ENCODE measurements at regions not wholly inside any gene's neighbourhood (a gene's known extent, or its start where the extent isn't known, plus 50 kb on each side); places are given as distances from the start of the nearest gene placed in this dataset.
"Not testable (repeated sequence)": the region's sequence is repeated elsewhere in the genome, so short reads cannot be mapped to it uniquely, and the experiment has no call there.

- no peak overlapping the region for H3K4me3 ChIP-seq (replicated peaks in 1 of 2; ENCODE audit: low read depth in 2 of 2, low read length in 2 of 2)
- TF ChIP-seq CTCF (IDR thresholded peaks at IDR 0.05; ENCODE audit: low read depth, low read length): no peak
- DNase-seq (ENCODE audit: low read depth in 2 of 2): no peak
These were observed 132.3 kb downstream of the TMEM30B start for GRCh38 chr14:61148742-61149350.

GRCh38 chr14:61147831-61148549, 133.1 kb downstream of the TMEM30B start:
- no peak for TF ChIP-seq CTCF (IDR thresholded peaks at IDR 0.05; ENCODE audit: low read depth, low read length)
- peak; percentile 92 to 99 for DNase-seq (ENCODE audit: low read depth in 2 of 2)

GRCh38 chr14:61147381-61147821, 133.7 kb downstream of the TMEM30B start:
- H3K4me3 ChIP-seq (replicated peaks in 1 of 2; ENCODE audit: low read depth in 2 of 2, low read length in 2 of 2): no peak overlapping the region
- peak; percentile 63 to 67 for DNase-seq (ENCODE audit: low read depth in 2 of 2)
- TF ChIP-seq CTCF (IDR thresholded peaks at IDR 0.05; ENCODE audit: low read depth, low read length): no peak

More at GRCh38 chr14:61147831-61148549, 133.1 kb downstream of the TMEM30B start:
- H3K4me3 ChIP-seq (replicated peaks in 1 of 2; ENCODE audit: low read depth in 2 of 2, low read length in 2 of 2): no peak overlapping the region

GRCh38 chr14:61146899-61147298, 134.2 kb downstream of the TMEM30B start:
- TF ChIP-seq CTCF (IDR thresholded peaks at IDR 0.05; ENCODE audit: low read depth, low read length): no peak
- H3K4me3 ChIP-seq (replicated peaks in 1 of 2; ENCODE audit: low read depth in 2 of 2, low read length in 2 of 2): no peak overlapping the region
- DNase-seq (ENCODE audit: low read depth in 2 of 2): peak in 1 of 2 donors; percentile 22

GRCh38 chr14:61145903-61146481, 135.1 kb downstream of the TMEM30B start:
- peak; percentile 69 to 73 for DNase-seq (ENCODE audit: low read depth in 2 of 2)
- H3K4me3 ChIP-seq (replicated peaks in 1 of 2; ENCODE audit: low read depth in 2 of 2, low read length in 2 of 2): no peak overlapping the region
- TF ChIP-seq CTCF (IDR thresholded peaks at IDR 0.05; ENCODE audit: low read depth, low read length): no peak

GRCh38 chr14:61145034-61145902, 135.9 kb downstream of the TMEM30B start:
- H3K4me3 ChIP-seq (replicated peaks in 1 of 2; ENCODE audit: low read depth in 2 of 2, low read length in 2 of 2): no peak overlapping the region
- no peak for TF ChIP-seq CTCF (IDR thresholded peaks at IDR 0.05; ENCODE audit: low read depth, low read length)
- peak; percentile 87 to 89 for DNase-seq (ENCODE audit: low read depth in 2 of 2)

GRCh38 chr14:61144117-61145033, 136.8 kb downstream of the TMEM30B start:
- H3K4me3 ChIP-seq (replicated peaks in 1 of 2; ENCODE audit: low read depth in 2 of 2, low read length in 2 of 2): not testable (repeated sequence)
- DNase-seq (ENCODE audit: low read depth in 2 of 2): peak in 1 of 2 donors; percentile 25

All from cardiac fibroblast (primary cell).